Stimulated activated CD4-positive, alpha-beta T cell treated with anti-CD3 and anti-CD28 coated beads, TNF-alpha, amount 100 ng/mL, for 4 hours (primary cell): ENCODE measurements at regions not wholly inside any gene's neighbourhood (a gene's known extent, or its start where the extent isn't known, plus 50 kb on each side); places are given as distances from the start of the nearest gene placed in this dataset.
"Not testable (repeated sequence)": the region's sequence is repeated elsewhere in the genome, so short reads cannot be mapped to it uniquely, and the experiment has no call there.

Experiments
- DNase-seq, 3 experiments: peaks; one replicate each; pipeline ENCODE4 v3.0.0-alpha.2; 2020; ENCODE audit warnings: low read depth in 3 of 3

DNA sequence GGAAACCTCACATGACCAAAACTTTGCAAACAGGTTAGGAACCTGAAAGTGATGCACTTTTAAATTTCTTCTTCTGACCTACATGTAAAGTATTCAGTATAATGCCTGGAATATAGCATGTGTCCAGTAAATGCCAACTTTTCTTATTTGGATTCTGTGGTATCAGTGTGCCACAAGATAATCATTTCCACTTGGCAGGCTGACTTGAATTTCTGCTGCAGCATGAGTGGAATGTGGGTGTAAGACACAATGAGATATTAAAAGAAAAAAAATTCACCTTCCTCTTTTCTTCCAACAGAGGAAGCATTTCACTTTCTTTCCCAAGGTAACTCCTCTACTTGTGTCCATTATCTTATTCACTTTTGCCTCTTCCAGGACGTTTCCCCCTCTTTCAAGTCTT, 141.9 kb upstream of the PRKD1 start:
- no peak for DNase-seq

DNA sequence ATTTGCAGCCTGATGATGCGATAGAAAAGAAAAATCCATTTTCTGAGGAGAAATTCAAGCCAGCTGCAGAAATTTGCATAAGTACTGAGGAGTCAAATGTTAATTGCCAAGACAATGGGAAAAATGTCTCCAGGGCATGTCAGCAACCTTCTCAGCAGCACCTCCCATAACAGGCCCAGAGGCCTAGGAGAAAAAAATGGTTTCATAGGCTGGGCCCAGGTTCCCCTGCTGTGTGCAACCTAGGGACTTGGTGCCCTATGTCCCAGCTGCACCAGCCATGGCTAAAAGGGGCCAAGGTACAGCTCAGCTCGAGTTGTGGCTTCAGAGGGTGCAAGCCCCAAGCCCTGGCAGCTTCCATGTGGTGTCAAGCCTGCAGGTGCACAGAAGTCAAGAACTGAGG, 144.8 kb upstream of the PRKD1 start:
- DNase-seq: not testable (repeated sequence)

DNA sequence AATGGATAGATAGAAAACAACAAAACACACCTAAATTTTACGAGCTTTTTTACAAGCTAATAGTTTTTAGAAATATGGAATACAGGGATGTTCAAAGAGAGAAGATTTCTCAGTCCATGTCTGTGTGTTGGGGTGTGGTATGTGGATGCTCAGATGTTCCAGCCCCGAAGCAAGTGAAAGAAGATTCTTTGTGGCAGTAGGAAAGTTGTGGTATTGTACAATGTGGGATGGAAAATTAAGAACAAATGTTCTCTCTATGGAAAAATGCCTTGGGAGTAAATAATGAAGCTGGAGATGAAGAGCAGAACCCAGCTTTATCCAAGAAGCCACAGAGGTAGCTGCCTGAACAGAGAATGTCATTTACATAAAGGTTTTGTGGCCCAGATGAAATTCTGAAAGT, 150.3 kb upstream of the PRKD1 start:
- DNase-seq: no peak

DNA sequence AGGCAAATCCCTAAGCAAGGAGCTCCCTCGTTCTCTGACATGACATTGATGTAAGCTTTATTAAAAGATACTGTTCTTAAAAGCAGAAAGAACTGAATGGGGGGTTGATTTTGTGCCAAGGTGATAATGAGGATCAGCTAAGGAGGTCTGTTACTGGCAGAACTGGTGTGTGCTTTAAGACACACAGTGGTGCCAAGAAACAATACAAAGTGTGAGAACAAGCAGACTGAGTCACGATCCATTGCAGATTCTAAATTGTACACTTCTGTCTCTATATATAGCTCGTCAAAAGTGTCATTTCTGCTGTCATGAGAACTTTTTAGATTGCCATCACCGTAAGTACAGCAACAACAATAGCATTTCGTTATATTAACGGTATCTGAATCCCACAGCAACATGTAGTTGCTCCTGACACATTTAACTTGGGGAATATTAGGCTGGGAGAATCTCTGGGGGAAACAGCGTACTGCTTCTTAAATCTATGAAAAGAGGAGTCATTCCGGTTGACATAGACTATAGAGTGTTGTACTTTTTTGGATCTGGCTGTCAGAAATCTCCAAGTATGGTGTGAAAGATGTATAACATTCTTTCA, 151.3 kb upstream of the PRKD1 start:
- DNase-seq: no peak

DNA sequence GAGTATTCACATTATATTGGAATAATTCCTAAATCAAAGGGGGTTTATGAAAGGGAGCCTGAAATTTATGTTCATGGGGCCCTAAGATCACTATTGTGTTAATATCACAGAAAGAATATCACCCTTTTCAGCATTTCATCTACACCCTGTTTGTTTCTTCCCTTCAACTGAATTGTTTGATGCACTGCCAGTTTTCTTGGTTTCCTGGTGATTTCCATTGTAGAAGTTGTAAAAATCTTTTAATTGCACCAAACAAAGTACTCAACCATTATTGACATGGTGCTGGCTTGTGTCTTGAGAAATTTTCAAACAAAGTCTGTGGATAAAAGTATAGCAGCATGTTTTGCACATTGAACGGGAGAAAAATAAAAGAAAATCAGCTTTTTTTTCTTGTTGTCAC, 154.8 kb upstream of the PRKD1 start:
- DNase-seq: no peak

DNA sequence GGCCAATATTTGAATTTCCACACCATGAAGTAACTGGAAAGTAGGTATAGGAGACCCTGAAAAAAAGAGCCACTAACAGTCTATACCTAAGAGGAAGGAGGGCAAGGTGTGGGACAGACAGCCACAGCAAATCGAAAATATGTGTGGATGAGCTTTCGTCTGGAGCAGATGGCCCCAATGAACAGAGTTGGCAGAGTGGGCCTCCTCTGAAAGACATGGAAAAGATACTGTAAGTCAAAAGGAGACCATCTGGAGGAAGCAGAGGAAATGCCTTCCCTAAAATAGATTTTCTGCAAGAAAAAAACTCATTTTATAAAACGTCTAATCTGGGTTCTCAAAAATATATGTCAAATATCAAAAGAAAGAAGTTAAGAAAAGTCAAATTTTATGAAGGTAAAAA, 157.2 kb upstream of the PRKD1 start:
- DNase-seq: no peak

DNA sequence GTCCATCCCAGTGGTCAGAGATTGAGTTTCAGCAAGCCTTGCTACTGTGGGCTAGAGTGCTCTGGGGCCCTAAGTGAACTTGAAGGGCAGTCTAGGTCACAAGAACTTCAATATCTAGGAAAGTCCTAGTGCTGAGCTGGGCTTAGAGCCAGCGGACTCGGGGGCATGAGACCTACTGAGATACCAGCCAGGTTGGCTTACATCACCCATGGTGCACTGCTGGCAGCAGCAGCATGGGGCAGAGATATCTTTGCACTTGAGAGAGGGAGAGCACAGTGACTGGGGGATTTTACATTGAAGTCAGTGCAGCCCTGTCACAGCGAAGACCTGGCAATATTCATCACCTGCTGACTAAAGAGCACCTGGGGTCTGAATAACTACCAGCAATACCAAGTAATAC, 158.3 kb upstream of the PRKD1 start:
- DNase-seq: no peak

DNA sequence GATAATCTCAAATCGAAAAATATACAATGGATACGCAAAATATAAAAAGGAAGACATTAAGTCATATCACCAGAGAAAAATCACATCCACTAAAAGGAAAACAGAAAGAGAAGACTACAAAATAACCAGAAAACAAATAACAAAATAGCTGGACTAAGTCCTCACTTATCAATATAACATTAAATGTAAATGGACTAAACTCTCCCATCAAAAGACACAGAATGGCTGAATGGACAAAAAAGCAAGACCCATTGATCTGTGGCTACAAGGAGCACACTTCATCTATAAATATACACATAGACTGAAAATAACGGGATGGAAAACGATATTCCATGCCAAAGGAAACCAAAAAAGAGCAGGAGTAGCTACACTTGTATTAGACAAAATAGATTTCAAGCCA, 161.0 kb upstream of the PRKD1 start:
- no peak for DNase-seq

DNA sequence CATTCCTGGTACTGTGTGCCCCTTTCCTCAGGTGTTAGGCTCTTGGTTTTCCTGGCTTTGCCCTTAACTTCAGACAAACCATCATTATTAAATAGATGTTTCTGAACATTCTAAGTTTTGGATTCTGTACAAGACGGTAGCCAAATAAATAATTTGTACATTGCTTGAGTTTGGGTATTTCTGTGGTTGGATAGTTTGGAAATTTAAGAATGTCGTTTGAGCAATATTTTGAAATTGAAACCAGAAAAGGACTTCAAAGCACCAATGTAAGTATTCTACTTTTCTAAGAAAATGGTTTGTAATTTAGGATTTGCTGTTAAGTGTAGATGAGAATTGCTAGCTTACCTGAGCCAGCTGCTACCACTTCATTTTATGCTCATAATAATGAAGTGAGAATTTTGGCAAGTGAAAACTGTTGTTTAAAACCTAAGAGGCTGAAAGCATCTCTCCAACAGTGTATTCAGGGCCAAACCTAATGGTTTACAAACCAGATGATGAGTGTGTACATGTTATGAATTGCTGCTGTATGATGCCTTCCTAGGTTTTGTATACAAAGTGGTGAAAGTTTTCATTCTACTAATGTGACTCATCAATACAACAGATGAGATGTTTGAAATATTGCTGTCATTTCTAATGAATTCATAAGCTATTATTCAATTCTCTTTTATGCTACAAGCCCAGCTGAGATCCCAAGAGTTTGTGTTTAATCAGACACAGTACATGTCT, 181.5 kb upstream of the PRKD1 start:
- no peak for DNase-seq

DNA sequence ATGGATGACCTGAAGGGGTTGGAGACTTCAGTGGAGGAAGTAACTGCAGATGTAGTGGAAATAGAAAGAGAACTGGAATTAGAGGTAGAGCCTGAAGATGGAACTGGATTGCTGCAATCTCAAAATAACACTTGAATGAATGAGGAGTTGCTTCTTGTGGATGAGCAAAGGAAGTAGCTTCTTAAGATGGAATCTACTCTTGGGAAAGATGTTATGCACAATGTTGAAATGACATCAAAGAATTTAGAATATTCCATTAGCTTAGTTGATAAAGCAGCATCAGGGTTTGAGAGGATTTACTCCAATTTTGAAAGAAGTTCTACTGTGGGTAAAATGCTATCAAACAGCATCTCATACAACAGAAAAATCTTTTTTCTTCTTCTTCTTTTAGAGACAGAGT, 186.4 kb upstream of the PRKD1 start:
- no peak for DNase-seq

DNA sequence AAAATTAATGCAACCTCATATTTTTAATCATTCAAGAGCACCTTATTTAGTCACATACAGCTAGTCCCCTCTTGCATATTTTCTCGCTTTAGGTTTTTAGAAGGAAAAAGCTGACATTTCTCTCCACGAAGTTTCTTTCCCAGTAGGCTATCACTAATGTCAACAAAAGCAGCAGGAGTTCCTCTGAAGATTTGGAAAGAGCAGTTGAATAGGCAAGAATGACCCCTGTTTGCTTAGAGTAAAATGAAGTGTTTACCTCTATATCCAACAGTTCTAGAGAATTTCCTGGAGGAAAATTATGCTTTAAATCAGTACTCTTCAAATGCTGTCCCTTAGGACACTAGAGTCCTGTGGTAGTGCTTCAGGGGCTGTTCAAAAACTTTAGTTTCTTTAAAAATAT, 188.1 kb upstream of the PRKD1 start:
- DNase-seq: no peak

DNA sequence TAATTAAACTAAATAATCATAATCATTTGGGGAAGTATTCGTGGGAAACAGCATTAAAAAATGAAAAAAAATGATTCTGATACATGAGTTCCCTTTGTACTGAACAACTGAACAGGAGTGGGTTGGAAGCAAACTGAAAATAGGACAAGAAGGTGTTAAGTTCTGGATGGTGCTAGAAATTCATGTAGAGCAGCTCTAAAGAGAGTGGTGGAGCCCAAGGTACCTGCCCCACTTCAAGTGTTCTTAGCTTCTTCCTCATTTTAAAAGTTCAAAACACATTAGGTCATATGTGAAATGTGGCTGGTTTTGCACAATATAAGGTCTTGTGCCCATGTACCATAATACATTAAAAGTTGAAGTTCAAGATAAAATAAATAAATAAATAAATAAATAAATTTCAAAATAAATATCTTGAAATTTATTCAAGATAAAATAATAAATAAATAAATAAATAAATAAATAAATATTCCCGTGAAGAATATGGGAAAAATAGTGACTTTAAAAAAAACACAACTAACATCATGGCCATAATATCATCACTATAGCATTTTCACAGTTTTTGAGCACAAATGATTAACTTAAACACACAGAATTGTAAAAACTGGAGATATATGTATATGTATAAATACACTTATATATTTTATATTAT, 191.5 kb upstream of the PRKD1 start:
- no peak for DNase-seq

DNA sequence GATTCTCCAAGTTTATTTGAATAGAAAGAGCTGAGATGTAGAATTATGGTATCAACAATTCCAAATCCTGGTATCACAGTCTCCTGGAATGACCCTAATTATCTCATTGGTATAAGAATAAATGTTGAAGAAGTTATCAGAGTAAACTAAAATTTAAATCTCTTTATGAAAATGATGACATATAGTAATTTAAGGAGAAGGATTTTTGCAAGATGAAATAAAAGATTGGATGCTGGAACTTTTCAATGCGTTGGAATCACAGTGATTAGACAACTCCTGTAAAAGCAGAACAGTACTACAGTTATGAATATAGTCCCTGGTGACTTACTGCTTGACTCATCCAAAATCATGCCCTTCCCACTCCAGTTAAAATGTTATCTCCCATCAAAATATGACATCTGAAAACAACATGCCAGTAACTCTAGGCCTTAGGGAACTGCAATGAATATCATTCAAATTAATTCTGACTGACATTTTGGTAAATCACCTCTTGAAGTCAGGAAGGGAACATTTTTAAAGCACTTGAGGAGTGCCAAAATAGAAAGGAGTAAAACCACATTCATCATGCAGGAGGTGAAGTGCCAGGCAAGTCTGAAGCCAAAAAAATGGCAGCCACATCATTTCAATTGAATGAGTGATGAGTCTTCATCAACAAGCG, 197.8 kb upstream of the PRKD1 start:
- DNase-seq: no peak

DNA sequence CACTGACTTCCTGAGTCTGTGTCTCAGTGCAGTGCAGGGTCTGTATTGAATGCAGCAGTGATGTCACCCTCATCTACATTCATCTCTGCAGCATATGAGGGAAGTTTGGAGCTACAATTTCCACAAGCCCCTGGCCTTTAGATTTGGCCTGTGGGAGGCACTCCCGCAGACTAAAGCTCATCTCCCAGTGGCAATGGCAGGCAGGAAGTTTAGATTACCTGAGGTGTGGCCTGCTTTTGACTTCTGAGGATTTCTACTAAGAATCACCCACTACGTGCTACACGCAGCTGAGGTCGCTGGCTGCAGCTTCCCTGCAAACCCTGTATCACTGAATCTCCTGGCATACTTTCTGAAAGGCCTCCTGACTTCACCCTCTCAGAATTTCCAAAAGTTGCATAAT, 202.2 kb upstream of the PRKD1 start:
- no peak for DNase-seq

DNA sequence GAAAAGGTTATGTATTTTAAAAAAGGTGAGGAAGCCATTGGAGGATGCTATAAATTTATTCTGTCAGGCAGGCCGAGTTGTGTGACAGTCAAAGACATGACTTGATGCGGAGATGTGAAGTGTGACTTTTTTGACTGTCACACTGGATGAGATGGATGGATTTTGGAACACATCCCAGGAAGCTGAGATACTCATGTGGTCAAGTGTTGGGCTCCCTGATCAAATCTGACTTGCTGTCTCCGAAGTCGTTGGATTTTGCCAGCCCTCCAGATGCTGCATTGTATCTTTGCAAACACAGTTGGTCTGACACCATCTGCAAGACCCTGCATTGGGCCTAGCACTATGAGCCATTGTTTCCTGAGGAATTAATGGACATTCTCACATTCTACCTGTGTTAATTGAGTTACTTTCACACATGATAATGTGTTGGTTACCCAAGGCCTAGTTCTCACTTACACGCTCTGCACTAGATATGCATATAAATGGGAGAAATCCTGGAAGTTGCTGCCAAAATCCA, 204.0 kb upstream of the PRKD1 start:
- no peak for DNase-seq

DNA sequence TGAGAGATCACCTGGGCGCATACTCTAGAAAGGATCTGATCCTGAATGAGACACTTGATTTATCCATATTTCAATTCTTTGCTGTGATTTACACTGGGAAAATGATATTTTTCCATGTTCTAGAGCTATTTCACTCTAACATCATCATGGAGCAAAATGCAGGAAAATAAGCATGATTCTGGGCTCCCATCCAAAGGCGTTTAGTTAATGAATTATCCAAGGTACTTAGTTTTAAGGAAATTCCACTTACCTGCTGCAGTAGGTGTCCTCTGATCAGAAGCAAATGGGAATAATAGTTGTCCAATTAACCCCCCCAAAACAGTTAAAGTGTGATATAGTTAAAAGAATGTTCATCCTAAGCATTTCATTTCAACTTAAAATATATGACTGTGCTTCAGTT, 204.5 kb upstream of the PRKD1 start:
- DNase-seq: no peak

DNA sequence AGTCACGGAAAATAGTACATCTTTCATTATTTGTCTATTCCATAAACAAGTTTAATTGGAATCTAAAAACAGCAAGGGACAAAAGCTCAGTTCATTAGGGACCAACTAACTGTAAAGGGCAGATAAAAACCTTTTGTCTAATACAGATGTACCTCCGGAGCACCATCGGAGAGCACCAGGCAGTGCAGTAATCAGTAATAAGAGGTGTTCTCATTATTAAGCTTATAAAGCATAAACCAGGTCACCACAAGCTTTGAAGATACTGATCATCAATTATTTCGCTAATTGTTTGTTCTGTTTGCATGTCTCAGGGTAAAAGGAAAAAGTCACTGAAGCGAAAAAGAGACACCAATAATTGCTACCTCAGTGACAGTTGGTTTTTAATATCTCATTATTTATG, 207.3 kb upstream of the PRKD1 start:
- no peak for DNase-seq

DNA sequence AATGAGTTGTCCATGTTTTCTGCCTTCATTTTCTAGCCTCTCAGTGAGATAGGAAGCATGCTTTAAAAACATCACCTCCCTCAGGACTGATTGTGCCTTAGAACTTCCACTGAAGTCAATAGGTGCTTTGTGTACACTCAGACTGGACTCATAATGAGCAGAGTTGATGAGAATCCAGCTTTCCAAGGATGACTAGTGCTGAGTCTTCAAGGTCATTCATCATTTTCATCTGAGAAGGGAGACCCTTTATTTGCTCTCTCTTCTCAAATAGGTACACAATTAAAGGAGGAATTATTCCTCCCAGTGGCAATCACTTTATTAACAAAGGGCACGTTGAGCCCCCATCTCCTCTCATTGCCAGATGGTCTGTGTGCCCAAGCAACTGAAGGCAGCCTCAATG, 210.9 kb upstream of the PRKD1 start:
- DNase-seq: no peak

DNA sequence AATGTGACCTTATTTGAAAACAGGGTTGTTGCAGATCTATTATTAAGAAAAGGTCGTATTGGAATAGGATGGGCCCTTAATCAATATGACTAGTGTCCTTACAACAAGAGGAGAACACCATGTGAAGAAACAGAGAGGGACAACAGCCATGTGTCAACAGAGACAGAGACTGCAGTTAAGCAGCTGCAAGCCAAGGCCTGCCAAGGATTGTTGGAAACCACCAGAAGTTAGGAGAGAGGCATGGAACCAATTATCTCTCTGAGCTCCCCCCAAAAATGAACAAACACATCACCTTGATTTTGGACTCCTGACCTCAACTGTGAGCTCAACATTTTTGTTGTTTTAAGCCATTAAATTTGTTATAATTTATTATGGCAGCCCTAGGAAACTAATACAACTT, 214.6 kb upstream of the PRKD1 start:
- DNase-seq: no peak

DNA sequence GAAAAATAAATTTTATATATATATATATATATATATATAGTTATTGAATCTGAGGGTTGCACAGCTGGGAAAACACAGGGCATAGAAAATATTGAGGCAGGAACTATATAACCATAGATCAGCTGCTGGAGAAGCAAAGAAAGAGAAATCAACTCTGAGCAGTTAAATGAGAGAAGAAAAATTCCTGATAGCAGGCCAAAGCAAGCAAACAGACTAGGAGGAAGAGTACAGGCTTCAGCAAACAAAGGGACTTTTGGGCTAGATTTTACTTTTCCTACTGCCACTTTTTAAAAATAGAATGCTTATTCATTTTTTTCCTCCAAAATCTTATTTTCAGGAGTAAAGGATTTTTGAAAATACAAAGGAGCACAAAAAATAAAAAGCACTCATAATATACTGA, 216.0 kb upstream of the PRKD1 start:
- no peak for DNase-seq

DNA sequence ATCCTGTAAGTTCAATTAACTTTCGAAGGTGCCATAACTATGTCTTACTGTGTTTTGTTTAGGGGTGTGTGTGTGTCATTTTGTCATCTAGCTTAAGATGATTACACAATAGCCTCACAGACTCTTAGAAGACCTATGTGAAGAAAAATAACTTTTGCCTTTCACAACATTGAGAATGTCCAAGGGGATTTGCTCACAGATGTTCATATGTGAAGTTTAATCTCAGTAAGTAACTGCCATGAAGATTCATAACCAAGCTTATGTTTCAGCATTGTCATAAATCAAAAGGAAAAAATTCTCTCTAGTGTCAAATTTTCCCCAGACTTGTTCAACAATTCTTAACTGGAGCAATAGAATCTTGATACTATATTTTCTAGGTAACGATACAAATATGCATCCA, 226.1 kb upstream of the PRKD1 start:
- no peak for DNase-seq

DNA sequence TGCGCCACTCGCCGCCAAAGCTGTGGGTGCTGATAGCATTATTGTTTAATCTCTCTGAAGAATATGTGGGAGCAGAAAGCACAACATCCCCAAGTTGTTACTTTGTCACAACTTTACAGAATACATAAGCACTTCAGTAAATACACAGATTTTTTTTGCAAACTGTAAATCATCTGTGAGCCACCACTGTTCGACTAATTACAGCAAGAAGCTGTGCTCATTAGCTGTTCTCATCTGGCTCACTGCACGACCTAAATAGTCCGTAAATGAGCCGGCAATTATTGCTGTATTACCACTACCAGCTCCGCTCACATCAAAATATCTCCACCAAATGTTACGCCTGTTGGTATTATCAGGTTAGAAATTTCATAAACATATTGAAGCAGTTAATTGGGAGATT, 228.9 kb upstream of the PRKD1 start:
- no peak for DNase-seq

DNA sequence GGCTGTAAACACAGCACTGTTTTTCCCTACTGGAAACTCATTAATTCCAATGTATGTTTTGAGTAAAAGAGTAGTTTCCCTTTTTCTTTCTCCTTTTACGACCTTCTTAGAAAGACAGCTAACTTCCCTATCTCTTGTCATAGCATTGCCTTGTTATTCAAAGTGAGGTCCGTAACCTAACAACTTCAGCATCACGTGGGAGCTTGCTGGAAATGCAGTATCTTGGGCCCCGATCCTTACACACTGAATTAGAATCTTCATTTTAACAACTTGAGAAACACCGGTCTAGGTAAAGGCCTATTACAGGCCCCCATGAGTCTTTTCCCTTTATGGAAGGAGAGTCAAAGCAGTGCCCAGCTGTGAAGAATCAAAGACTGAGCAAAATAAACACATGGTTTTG, 230.7 kb upstream of the PRKD1 start:
- DNase-seq: no peak
